ENCODE measurements at regions not wholly inside any gene's neighbourhood (a gene's known extent, or its start where the extent isn't known, plus 50 kb on each side); places are given as distances from the start of the nearest gene placed in this dataset.

GRCh38 chr15:36465304-36465703 is 114.1 kb upstream of the CDIN1 start:
- WGBS, 2 donors (ENCODE audit: extremely low coverage in 2 of 2, insufficient read length in 2 of 2, insufficient replicate concordance in 1 of 2): no CpG with 5 or more reads among the region's 1 CpG
- H3K36me3 ChIP-seq (replicated peaks in 1 of 2; ENCODE audit: control insufficient read depth in 2 of 2, insufficient read depth in 2 of 2, low read length in 2 of 2): peaks cover 0 to 1% of the 10 kb centered on the region in 2 donors
- H3K79me1 ChIP-seq (ENCODE audit: low read depth, low read length): no peaks in the 10 kb centered on the region
- H3K4me3 ChIP-seq (ENCODE audit: low read length in 2 of 2): no peak overlapping the region
- no peak overlapping the region for H3K4me2 ChIP-seq (ENCODE audit: insufficient read depth, low read length, poor library complexity, severe bottlenecking)
- no peaks in the 10 kb centered on the region for H3K27me3 ChIP-seq (ENCODE audit: control insufficient read depth in 3 of 3, insufficient read depth in 3 of 3, low read depth in 1 of 3, low read length in 3 of 3)
- no peak overlapping the region for H2BK15ac ChIP-seq (ENCODE audit: low read length)
- no peak overlapping the region for H4K91ac ChIP-seq (ENCODE audit: low read depth, low read length, poor library complexity)
- no peak overlapping the region for H2BK12ac ChIP-seq (ENCODE audit: low read length)
- H3K23ac ChIP-seq (ENCODE audit: low read depth, low read length, poor library complexity): no peak overlapping the region
- no peak overlapping the region for H4K8ac ChIP-seq (ENCODE audit: low read depth, low read length)
- H2AFZ ChIP-seq (ENCODE audit: low read length): no peak overlapping the region
- H3K27ac ChIP-seq (replicated peaks; ENCODE audit: low read length): no peak overlapping the region
- H2AK5ac ChIP-seq (ENCODE audit: low read depth, low read length): no peak overlapping the region
- H3K4ac ChIP-seq (ENCODE audit: low read length): no peak overlapping the region
- peaks cover 6 to 14% of the 10 kb centered on the region in 2 donors for H3K4me1 ChIP-seq (ENCODE audit: control insufficient read depth in 2 of 2, insufficient read depth in 1 of 2, low read depth in 1 of 2, low read length in 2 of 2)
- no peak overlapping the region for H2BK5ac ChIP-seq (ENCODE audit: low read length)
- no peak overlapping the region for H3K18ac ChIP-seq (ENCODE audit: low read length)
- no peaks in the 10 kb centered on the region for H3K9me3 ChIP-seq (replicated peaks in 1 of 2; ENCODE audit: control insufficient read depth in 2 of 2, insufficient read depth in 1 of 2, low read depth in 1 of 2, low read length in 2 of 2)
- DNase-seq (ENCODE audit: low spot score): no peak
- no peak overlapping the region for H2BK120ac ChIP-seq (ENCODE audit: low read depth, low read length)
- H3K14ac ChIP-seq (ENCODE audit: low read length): no peak overlapping the region
- H3K9ac ChIP-seq (ENCODE audit: low read depth, low read length, poor library complexity): no peak overlapping the region

- no peak overlapping the region for H4K91ac ChIP-seq (ENCODE audit: low read depth, low read length, poor library complexity)
- no peak overlapping the region for H2BK15ac ChIP-seq (ENCODE audit: low read length)
- no CpG with 5 or more reads among the region's 5 CpGs for WGBS, 2 donors (ENCODE audit: extremely low coverage in 2 of 2, insufficient read length in 2 of 2, insufficient replicate concordance in 1 of 2)
- peaks cover 6 to 14% of the 10 kb centered on the region in 2 donors for H3K4me1 ChIP-seq (ENCODE audit: control insufficient read depth in 2 of 2, insufficient read depth in 1 of 2, low read depth in 1 of 2, low read length in 2 of 2)
- no peaks in the 10 kb centered on the region for H3K9me3 ChIP-seq (replicated peaks in 1 of 2; ENCODE audit: control insufficient read depth in 2 of 2, insufficient read depth in 1 of 2, low read depth in 1 of 2, low read length in 2 of 2)
- no peak overlapping the region for H3K9ac ChIP-seq (ENCODE audit: low read depth, low read length, poor library complexity)
- no peak overlapping the region for H3K27ac ChIP-seq (replicated peaks; ENCODE audit: low read length)
- DNase-seq (ENCODE audit: low spot score): no peak
- H3K4me3 ChIP-seq (ENCODE audit: low read length in 2 of 2): no peak overlapping the region
- H3K4ac ChIP-seq (ENCODE audit: low read length): no peak overlapping the region
- H3K79me1 ChIP-seq (ENCODE audit: low read depth, low read length): no peaks in the 10 kb centered on the region
- H2BK5ac ChIP-seq (ENCODE audit: low read length): no peak overlapping the region
- H3K36me3 ChIP-seq (replicated peaks in 1 of 2; ENCODE audit: control insufficient read depth in 2 of 2, insufficient read depth in 2 of 2, low read length in 2 of 2): no peaks in the 10 kb centered on the region
- no peak overlapping the region for H3K18ac ChIP-seq (ENCODE audit: low read length)
- no peak overlapping the region for H2BK120ac ChIP-seq (ENCODE audit: low read depth, low read length)
- H2AFZ ChIP-seq (ENCODE audit: low read length): peak overlapping the region; percentile 76
- no peak overlapping the region for H3K14ac ChIP-seq (ENCODE audit: low read length)
- H3K27me3 ChIP-seq (ENCODE audit: control insufficient read depth in 3 of 3, insufficient read depth in 3 of 3, low read depth in 1 of 3, low read length in 3 of 3): no peaks in the 10 kb centered on the region
- no peak overlapping the region for H3K4me2 ChIP-seq (ENCODE audit: insufficient read depth, low read length, poor library complexity, severe bottlenecking)
- no peak overlapping the region for H2BK12ac ChIP-seq (ENCODE audit: low read length)
- H4K8ac ChIP-seq (ENCODE audit: low read depth, low read length): no peak overlapping the region
- no peak overlapping the region for H2AK5ac ChIP-seq (ENCODE audit: low read depth, low read length)
- H3K23ac ChIP-seq (ENCODE audit: low read depth, low read length, poor library complexity): no peak overlapping the region
Measured at GRCh38 chr15:36468746-36469145, 110.7 kb upstream of the CDIN1 start.

- no CpG with 5 or more reads among the region's 7 CpGs for WGBS, 2 donors (ENCODE audit: extremely low coverage in 2 of 2, insufficient read length in 2 of 2, insufficient replicate concordance in 1 of 2)
- no peak overlapping the region for H2BK12ac ChIP-seq (ENCODE audit: low read length)
- no peaks in the 10 kb centered on the region for H3K79me1 ChIP-seq (ENCODE audit: low read depth, low read length)
- no peaks in the 10 kb centered on the region for H3K36me3 ChIP-seq (replicated peaks in 1 of 2; ENCODE audit: control insufficient read depth in 2 of 2, insufficient read depth in 2 of 2, low read length in 2 of 2)
- no peak overlapping the region for H3K4ac ChIP-seq (ENCODE audit: low read length)
- H2AFZ ChIP-seq (ENCODE audit: low read length): peak overlapping the region; percentile 76
- H3K18ac ChIP-seq (ENCODE audit: low read length): no peak overlapping the region
- no peak overlapping the region for H3K4me2 ChIP-seq (ENCODE audit: insufficient read depth, low read length, poor library complexity, severe bottlenecking)
- H3K27me3 ChIP-seq (ENCODE audit: control insufficient read depth in 3 of 3, insufficient read depth in 3 of 3, low read depth in 1 of 3, low read length in 3 of 3): no peaks in the 10 kb centered on the region
- H3K4me1 ChIP-seq (ENCODE audit: control insufficient read depth in 2 of 2, insufficient read depth in 1 of 2, low read depth in 1 of 2, low read length in 2 of 2): peaks cover 6 to 14% of the 10 kb centered on the region in 2 donors
- H3K27ac ChIP-seq (replicated peaks; ENCODE audit: low read length): no peak overlapping the region
- H3K4me3 ChIP-seq (ENCODE audit: low read length in 2 of 2): no peak overlapping the region
- H3K14ac ChIP-seq (ENCODE audit: low read length): no peak overlapping the region
- no peak overlapping the region for H2BK15ac ChIP-seq (ENCODE audit: low read length)
- H3K9ac ChIP-seq (ENCODE audit: low read depth, low read length, poor library complexity): no peak overlapping the region
- no peak overlapping the region for H4K91ac ChIP-seq (ENCODE audit: low read depth, low read length, poor library complexity)
- H2BK120ac ChIP-seq (ENCODE audit: low read depth, low read length): no peak overlapping the region
- no peak overlapping the region for H2BK5ac ChIP-seq (ENCODE audit: low read length)
- no peak overlapping the region for H4K8ac ChIP-seq (ENCODE audit: low read depth, low read length)
- H3K9me3 ChIP-seq (replicated peaks in 1 of 2; ENCODE audit: control insufficient read depth in 2 of 2, insufficient read depth in 1 of 2, low read depth in 1 of 2, low read length in 2 of 2): no peaks in the 10 kb centered on the region
- no peak overlapping the region for H2AK5ac ChIP-seq (ENCODE audit: low read depth, low read length)
- no peak for DNase-seq (ENCODE audit: low spot score)
- no peak overlapping the region for H3K23ac ChIP-seq (ENCODE audit: low read depth, low read length, poor library complexity)
Measured at GRCh38 chr15:36469311-36469966, 110.0 kb upstream of the CDIN1 start.

GRCh38 chr15:36472672-36473071 is 106.8 kb upstream of the CDIN1 start:
- no peak for DNase-seq (ENCODE audit: low spot score)

More at GRCh38 chr15:36472672-36473071, 106.8 kb upstream of the CDIN1 start:
- Histone ChIP-seq H2AFZ (ENCODE audit: low read length) (no peak overlapping the region), H2BK120ac (ENCODE audit: low read depth, low read length) (no peak overlapping the region), H3K4me2 (ENCODE audit: insufficient read depth, low read length, poor library complexity, severe bottlenecking) (no peak overlapping the region), H3K4ac (ENCODE audit: low read length) (no peak overlapping the region), H3K27ac (replicated peaks; ENCODE audit: low read length) (no peak overlapping the region), H3K9ac (ENCODE audit: low read depth, low read length, poor library complexity) (no peak overlapping the region), H3K18ac (ENCODE audit: low read length) (no peak overlapping the region), H3K4me1 (ENCODE audit: control insufficient read depth in 2 of 2, insufficient read depth in 1 of 2, low read depth in 1 of 2, low read length in 2 of 2) (peaks cover 9 to 14% of the 10 kb centered on the region in 2 donors), H3K9me3 (replicated peaks in 1 of 2; ENCODE audit: control insufficient read depth in 2 of 2, insufficient read depth in 1 of 2, low read depth in 1 of 2, low read length in 2 of 2) (no peaks in the 10 kb centered on the region), H3K36me3 (replicated peaks in 1 of 2; ENCODE audit: control insufficient read depth in 2 of 2, insufficient read depth in 2 of 2, low read length in 2 of 2) (no peaks in the 10 kb centered on the region), H3K14ac (ENCODE audit: low read length) (no peak overlapping the region), H3K4me3 (ENCODE audit: low read length in 2 of 2) (no peak overlapping the region), H3K79me1 (ENCODE audit: low read depth, low read length) (no peaks in the 10 kb centered on the region), H3K27me3 (ENCODE audit: control insufficient read depth in 3 of 3, insufficient read depth in 3 of 3, low read depth in 1 of 3, low read length in 3 of 3) (no peaks in the 10 kb centered on the region), H2BK12ac (ENCODE audit: low read length) (no peak overlapping the region), H2BK5ac (ENCODE audit: low read length) (no peak overlapping the region), H2AK5ac (ENCODE audit: low read depth, low read length) (no peak overlapping the region), H4K8ac (ENCODE audit: low read depth, low read length) (no peak overlapping the region), H4K91ac (ENCODE audit: low read depth, low read length, poor library complexity) (no peak overlapping the region), H2BK15ac (ENCODE audit: low read length) (no peak overlapping the region), H3K23ac (ENCODE audit: low read depth, low read length, poor library complexity) (no peak overlapping the region)
- no CpG with 5 or more reads among the region's 3 CpGs for WGBS, 2 donors (ENCODE audit: extremely low coverage in 2 of 2, insufficient read length in 2 of 2, insufficient replicate concordance in 1 of 2)
